Amygdala (tissue), 56 donors: ENCODE measurements at regions not wholly inside any gene's neighbourhood (a gene's known extent, or its start where the extent isn't known, plus 50 kb on each side); places are given as distances from the start of the nearest gene placed in this dataset.
"Not testable (repeated sequence)": the region's sequence is repeated elsewhere in the genome, so short reads cannot be mapped to it uniquely, and the experiment has no call there.

ENCODE experiments used
- DNase-seq, 56 donors: peaks; one replicate each; lab custom pipeline; 2025; lab: John Stamatoyannopoulos, UW

DNA sequence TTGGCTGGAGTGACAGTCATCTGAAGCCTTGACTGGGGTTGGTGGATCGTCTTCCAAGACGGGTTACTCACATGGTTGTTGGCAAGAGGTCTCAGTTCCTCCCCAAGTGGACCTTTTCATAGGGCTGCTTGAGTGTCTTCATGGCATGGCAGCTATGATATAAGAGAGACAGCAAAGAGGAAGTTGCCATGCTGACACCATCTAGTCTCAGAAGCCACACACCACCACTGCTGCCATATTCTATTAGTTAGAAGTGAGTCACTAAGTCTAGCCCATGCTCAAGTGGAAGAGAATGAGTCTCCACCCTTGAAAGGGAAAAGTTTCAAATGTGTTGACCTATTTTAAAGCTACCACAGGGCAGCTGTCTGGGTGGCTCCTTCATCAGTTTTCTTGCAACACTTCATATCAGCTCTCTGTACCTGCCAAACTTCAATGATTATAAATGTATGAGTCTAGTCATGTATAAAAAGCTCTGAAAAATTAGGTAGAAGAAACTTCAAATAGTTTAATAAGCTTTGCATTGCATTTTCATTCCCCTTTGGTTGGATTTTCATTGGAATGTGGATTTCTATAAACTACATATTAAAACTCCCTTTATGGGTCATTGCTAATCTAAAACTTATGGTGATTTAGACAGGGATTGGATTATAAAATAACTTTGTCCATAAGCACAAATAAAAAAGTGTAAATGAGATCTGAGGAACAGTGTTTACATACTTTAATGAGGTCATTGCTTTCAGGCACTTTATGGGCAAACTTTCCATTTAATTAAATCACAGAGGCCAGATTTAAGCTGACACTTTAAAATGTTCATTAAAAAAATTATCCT, 68.0 kb upstream of the ATXN3L start:
- no peak for DNase-seq

DNA sequence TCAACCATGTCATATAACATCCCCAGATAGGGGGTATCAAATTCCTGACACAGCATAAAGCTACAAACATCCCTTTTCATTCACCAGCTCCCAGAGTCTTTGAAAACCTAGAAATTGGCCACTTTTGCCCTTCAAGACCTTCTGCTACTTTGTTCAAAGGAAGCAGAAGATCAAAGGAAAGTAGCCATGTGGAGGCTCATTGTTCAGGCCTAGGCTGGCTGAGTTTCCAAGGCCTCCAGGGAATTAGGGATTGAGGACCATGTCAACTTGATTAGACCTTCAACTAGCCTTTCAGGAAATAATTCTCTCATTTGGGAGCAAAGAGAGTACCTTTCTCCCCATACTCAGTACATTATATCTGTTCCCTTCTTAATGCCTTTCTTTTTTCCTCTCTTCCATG, 66.8 kb upstream of the ATXN3L start:
- no peak for DNase-seq

DNA sequence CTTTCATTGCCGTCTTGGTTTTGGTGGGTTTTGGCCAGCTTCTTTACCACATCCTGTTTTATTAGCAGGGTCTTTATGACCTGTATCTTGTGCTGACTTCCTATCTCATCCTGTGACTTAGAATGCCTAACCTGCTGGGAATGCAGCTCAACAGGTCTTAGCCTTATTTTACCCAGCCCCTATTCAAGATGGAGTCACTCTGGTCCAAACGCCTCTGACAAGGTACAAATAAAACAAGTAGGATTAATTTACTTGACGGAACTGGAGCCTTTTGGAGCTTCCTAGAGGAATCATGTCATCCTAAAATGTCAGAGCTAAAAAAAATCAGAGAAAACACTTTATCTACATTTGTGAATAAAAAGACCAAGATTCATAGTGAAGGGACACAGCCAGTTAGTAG, 66.2 kb upstream of the ATXN3L start:
- DNase-seq, result no peak

DNA sequence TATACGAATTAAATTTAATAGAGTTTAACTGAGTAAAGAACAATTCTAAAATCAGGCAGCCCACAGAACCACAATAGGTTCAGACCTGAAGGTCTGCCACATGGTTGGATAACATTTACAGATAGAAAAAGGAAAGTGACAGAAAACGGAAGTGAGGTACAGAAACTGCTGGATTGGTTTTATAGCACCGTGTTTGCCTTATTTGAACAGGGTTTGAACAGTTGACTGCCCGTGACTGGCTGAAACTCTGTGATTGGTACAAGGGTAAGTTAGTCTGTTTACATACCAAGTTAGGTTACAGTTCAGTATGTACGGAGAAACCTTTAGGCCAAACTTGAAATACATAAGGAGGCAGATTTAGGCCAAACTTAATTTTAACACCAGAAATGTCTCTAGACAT, 64.1 kb upstream of the ATXN3L start:
- DNase-seq, result no peak

DNA sequence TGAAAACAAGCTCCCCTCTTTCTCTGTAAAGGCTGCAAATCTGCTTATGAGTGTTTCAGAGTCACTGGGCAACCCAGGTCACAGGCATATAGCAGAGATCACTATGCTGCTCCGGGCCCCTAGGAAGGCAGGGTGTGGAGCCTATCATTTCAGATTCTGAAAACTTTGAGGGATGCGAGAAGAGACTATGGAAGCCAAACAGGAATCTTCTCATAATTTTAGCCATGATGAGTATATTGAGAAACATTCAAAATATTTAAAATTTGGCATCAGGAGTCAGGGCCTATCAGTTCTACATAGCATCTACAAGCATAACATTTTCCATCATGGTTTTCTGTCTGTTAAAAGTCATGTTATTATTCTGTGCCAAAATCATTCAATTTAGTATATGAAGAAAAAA, 61.7 kb upstream of the ATXN3L start:
- no peak for DNase-seq

DNA sequence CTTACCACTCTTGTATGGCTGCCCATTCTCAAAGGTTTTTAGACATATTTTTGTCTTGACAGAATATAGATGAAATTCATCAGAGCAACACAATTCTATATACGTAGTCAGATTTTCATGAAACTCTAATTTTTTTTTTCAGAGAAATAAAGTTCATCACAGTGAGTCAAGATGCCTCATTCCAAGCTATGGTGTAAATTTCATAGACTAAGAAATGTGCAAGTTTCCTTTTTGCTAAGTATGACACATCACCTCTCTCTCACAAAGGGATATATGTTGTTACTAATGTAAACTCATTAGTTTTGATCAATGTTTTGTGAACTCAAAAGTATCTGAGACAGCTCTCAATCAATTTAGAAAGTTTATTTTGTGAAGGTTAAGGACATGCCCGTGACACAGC, 60.4 kb upstream of the ATXN3L start:
- DNase-seq, result no peak

DNA sequence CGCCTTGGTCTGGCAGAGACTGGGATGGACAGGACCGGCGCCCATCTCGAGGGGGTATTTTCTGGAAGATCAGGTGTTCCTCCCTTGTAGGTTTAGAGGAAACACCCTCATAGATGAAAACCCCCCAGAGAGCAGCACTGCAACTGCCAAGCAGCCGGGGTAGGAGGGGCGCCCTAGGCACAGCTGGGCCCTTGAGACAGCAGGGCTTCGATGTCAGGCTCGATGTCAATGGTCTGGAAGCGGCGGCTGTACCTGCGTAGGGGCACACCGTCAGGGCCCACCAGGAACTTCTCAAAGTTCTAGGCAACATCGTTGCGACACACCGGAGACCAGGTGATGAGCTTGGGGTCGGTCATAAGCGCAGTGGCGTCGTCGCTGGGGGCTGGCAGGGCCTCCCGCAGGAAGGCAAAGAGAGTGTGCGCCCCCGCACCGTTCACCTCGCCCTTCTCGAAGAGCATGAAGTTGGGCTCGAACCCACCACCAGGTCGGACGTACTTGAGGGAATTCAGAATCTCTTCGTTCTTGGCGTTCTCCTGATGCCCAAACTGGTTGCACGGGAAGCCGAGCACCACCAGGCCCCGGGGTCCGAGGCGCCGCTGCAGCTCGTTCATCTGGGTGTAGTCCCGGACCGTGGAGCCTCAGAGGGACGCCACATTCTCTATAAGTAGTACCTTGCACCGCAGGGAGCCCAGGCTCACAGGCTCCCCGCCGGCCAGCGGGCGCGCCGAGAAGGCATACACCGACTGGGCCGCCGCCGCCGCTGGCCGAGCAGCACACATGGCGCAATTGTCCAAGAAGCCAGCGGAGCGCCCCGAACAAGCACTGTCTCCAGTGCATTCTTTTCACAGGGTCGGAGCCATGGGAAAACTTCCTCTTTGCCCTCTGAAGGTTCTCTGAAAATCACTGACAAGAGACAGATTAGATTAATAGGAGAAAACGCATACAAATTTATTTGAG, 59.0 kb upstream of the ATXN3L start:
- DNase-seq, result peak in 4 of 56 donors; percentile 0 to 4 (median 3)

DNA sequence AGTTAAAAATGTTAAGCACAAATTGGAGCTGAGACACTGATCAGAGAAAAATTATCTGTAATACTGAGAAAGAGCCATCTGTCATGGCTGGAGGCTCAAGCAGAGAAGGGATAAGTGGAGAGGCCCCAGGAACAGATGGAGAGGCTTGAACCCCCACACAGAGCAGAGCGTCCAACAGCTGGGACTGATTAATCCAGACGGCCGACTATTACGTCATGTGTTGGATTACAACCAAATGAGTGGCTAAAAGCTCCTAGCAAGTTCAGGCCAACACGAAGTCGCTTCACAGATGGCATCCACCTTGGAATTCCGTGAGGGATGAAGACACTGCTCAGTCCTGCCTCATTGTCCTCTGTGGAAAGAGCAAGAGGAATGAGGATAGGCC, 57.7 kb upstream of the ATXN3L start:
- DNase-seq, result no peak

DNA sequence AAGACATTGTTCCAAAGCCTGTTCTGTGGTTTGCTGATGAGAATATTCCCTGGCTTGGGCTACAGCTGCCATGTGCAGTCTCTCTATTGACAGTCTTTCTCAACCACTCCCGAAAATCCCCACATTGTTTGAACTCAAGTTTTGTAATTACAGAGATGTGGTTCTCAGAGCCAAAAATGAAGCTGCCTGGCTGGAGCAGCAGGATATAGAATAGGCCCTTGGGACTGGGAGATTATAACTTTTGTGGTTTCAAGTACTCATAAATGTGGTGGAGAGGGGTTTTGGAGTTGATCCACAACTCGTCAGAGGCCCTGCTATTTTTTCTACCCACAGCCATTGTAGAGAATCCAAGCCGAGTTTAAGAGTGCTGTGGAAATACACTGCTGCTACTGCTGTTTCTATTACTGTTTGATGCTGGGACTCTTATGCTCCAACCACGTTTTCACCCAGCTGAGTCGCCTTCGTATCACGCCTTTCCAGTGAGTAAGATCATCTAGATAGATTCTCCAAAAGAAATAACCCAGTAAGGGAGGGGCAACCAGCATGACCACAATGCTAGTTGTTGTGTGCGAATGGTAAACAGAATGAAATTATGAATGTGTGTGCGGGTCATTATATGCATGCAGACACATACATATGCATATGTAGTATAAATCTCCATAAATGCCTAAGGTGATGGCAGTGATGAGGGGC, 57.1 kb upstream of the ATXN3L start:
- DNase-seq, result no peak

DNA sequence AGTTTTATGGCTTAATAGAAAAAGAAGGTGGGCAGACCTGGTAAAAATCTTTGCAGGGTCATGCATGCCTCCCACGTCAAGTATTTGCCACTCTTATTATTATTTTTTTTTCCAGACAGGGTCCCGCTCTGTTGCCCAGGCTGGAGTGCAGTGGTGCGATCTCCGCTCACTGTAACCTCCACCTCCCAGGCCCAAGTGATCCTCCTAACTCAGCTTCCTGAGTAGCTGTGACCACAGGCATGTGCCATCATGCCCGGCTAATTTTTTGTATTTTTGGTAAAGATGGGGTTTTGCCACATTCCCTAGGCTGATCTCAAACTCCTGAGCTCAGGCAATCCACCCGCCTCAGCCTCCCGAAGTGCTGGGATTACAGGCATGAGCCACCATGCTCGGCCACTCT, 55.7 kb upstream of the ATXN3L start:
- not testable (repeated sequence) for DNase-seq

DNA sequence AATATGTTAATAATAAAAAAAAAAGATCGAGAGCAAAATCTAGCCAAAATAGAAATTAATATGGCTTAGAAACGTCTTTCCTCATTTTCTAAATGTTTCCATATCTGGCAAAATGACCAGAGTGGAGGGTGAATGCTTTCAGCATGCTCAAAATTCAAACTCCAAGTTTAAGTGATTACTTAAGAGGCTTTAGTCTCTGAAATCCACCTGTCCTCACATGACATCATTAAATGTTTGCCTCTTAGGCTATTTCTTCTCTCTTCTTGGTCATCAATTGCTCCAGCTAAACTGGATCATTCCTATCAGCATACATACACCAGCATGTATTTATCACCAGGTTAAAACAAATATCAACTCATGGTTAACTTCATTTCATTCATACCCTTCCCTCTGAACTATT, 54.5 kb upstream of the ATXN3L start:
- no peak for DNase-seq

DNA sequence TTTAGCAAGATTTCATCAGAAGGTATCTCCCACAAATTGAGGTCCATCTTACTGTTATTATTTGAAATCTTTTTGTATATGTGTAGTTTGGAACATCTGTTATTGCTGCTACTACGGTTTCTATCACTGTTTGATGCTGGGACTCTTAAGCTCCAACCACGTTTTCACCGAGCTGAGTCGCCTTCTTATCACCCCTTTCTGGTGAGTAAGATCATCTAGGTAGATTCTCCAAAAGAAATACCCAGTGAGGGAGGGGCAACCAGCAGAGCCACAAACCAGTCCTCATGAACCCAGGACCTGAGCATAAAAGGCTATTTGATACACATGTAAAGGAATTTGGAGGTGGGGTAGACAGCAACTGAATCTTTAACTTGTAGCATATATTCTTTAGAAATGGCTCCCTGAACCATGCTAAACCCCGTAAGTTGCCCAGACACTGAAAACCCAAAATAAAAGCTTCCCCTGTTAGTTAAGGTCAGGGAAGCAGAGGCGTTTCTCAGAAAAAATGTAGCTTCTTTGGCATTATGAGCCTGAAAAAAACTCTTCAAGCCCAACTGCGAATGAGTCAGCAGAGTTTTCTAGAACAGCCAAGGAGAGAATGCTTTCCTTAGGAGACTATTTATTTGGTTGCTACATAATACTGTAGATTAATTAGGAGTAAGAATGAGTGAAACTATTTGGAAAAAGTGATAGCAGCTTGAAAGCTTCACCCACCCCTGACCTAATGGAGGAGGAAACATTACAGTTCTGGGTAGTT, 53.8 kb upstream of the ATXN3L start:
- DNase-seq, result no peak

DNA sequence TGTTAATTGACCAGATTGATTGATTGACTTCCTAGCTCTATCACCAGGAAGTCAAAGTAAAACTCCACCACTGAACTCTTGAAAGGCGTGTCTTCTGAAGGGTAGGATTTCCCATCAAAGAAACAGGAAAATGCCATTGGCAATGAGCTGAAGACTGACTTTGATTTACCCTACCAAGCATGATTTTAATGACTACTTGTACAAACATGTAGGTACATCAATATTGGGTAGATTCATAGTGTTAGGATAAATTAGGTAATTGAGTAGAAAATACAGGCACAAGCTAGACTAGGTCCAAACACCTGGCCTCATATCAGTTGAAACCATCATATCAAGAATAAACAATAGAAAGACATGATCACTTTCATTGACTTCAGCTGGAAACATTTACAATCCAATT, 53.2 kb upstream of the ATXN3L start:
- no peak for DNase-seq

DNA sequence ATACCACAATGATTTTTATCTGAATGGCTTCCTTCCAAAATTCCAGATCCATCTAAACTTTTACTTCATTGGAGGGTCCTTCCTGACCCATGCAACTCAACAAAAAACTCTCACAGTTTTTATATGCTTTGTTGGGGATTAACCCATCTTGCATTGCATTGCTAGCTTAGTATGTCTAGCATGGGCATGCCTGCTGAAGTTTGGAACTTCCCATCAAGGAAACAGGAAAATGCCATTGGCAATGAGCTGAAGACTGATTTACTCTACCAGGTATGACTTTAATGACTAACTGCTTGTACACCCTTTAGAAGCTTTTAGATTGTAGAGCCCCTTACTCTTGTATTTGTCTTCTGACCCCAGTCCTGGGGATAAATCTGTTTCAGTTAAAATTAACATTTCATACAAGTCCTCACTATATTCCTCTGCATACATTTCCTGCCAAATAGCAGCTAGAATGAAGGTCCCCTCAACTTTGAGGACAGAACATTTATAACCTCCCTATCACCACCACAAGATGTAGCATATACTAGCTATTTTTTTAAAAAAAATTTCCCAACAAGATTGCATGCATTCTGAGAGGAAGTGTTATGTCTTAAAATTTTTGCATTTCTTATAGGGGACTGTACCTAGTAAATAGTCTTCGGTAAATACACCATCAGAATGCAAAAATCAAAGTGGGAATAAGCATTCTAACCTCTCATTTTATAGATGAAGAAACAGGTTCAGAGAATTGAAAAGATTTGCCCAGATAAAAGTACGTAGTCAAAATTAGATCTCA, 52.5 kb upstream of the ATXN3L start:
- DNase-seq, result no peak

DNA sequence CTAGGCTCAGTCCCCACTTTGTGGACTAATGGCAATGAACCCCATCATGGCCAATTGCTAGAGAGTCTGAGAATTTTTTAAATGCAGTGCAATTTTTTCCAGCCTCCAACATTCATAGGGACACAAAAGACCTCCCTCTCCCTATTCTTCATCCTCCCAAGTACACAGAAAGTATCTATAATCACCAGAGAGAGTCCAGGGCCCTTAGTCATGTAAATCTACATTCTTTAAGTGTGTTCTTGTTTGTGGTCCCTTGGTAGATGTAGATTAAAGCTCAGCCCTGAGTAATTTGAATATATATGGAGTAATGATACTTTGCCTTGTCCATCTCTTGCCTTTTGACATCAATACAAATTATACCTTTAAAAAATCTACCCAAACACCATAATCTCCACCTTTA, 51.3 kb upstream of the ATXN3L start:
- DNase-seq, result no peak

DNA sequence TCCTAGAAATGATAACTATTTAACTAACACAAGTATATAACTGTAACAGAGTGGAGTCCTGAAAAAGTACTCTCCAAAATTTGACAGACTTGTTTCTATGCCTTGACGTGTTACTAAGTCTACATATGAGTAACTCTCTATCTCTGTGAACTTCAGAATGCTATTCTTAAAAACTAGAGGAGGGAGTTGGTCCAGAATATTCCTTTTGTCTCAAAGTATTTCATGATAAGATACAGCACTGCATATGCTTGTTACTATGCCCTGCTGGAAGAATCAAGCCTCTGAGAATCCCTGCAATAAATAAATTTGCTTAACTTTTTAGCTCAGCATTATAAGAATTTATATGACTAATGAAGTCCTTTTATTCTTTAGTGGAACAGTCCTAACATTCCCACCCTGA, 50.9 kb upstream of the ATXN3L start:
- DNase-seq, result no peak
